ENCODE measurements at regions not wholly inside any gene's neighbourhood (a gene's known extent, or its start where the extent isn't known, plus 50 kb on each side); places are given as distances from the start of the nearest gene placed in this dataset.

GRCh38 chr5:158594595-158595242 lies 505.0 kb downstream of the EBF1 start:
- TF ChIP-seq CTCF (conservative IDR thresholded peaks at IDR 0.05 in 1 of 2, IDR thresholded peaks at IDR 0.05 in 1 of 2; ENCODE audit: low read depth in 1 of 2, low read length in 2 of 2) (no peak), EZH2 (IDR thresholded peaks at IDR 0.05; ENCODE audit: low read length, missing control alignments) (no peak)
